COR-L47 (cell line): ENCODE measurements at regions not wholly inside any gene's neighbourhood (a gene's known extent, or its start where the extent isn't known, plus 50 kb on each side); places are given as distances from the start of the nearest gene placed in this dataset.
"Not testable (repeated sequence)": the region's sequence is repeated elsewhere in the genome, so short reads cannot be mapped to it uniquely, and the experiment has no call there.

Experiments
- DNase-seq: peaks from one replicate; lab custom pipeline; 2025; lab: John Stamatoyannopoulos, UW

GRCh38 chr7:52777051-52777822 lies 258.2 kb upstream of the POM121L12 start:
- no peak for DNase-seq

GRCh38 chr7:52775876-52776275 lies 259.6 kb upstream of the POM121L12 start:
- DNase-seq = no peak

GRCh38 chr7:52771177-52771576 lies 264.3 kb upstream of the POM121L12 start:
- no peak for DNase-seq

GRCh38 chr7:52764492-52765169 lies 270.8 kb upstream of the POM121L12 start:
- no peak for DNase-seq

GRCh38 chr7:52758356-52758755 lies 277.1 kb upstream of the POM121L12 start:
- no peak for DNase-seq

- no peak for DNase-seq
Observed at GRCh38 chr7:52753855-52754254, 281.6 kb upstream of the POM121L12 start.

GRCh38 chr7:52752891-52753290 lies 282.5 kb upstream of the POM121L12 start:
- no peak for DNase-seq

- no peak for DNase-seq
Observed at GRCh38 chr7:52749880-52750279, 285.6 kb upstream of the POM121L12 start.

- no peak for DNase-seq
Observed at GRCh38 chr7:52747817-52748216, 287.6 kb upstream of the POM121L12 start.

- DNase-seq = no peak
Observed at GRCh38 chr7:52741670-52742290, 293.7 kb upstream of the POM121L12 start.

- DNase-seq = no peak
Observed at GRCh38 chr7:52735656-52736055, 299.8 kb upstream of the POM121L12 start.

- not testable (repeated sequence) for DNase-seq
Observed at GRCh38 chr7:52728683-52729082, 306.8 kb upstream of the POM121L12 start.

GRCh38 chr7:52727632-52728031 lies 307.8 kb upstream of the POM121L12 start:
- DNase-seq = no peak

- DNase-seq = no peak
Observed at GRCh38 chr7:52726986-52727385, 308.4 kb upstream of the POM121L12 start.

GRCh38 chr7:52726493-52726892 lies 308.9 kb upstream of the POM121L12 start:
- DNase-seq = no peak

GRCh38 chr7:52723606-52724005 lies 311.8 kb upstream of the POM121L12 start:
- DNase-seq = no peak

GRCh38 chr7:52720856-52721255 lies 314.6 kb upstream of the POM121L12 start:
- no peak for DNase-seq

- peak; percentile 71 for DNase-seq
Observed at GRCh38 chr7:52719677-52720076, 315.8 kb upstream of the POM121L12 start.

GRCh38 chr7:52715701-52716100 lies 319.7 kb upstream of the POM121L12 start:
- no peak for DNase-seq

GRCh38 chr7:52712938-52713337 lies 322.5 kb upstream of the POM121L12 start:
- DNase-seq = no peak

GRCh38 chr7:52711951-52712350 lies 323.5 kb upstream of the POM121L12 start:
- DNase-seq = no peak

GRCh38 chr7:52708846-52709245 lies 326.6 kb upstream of the POM121L12 start:
- no peak for DNase-seq

GRCh38 chr7:52705768-52706167 lies 329.7 kb upstream of the POM121L12 start:
- DNase-seq = no peak
